Stimulated activated naive CD8-positive, alpha-beta T cell treated with anti-CD3 and anti-CD28 coated beads, Interleukin-15, amount 100 ng/mL, for 72 hours (primary cell): ENCODE measurements at regions not wholly inside any gene's neighbourhood (a gene's known extent, or its start where the extent isn't known, plus 50 kb on each side); places are given as distances from the start of the nearest gene placed in this dataset.
A peak's percentile ranks its signal among the peaks of the same experiment; 100 is the strongest.

Experiments
- ATAC-seq: fragments of 150-1000 bp; cut with Tn5 transposase; 2 replicates; pipeline ENCODE4 v1.10.0; 2021; ENCODE audit warnings: mild to moderate bottlenecking, moderate library complexity
- DNase-seq, 2 donors: peaks; one replicate each; pipeline ENCODE4 v3.0.0; 2021 to 2022
- H3K27ac Mint-ChIP-seq, 2 donors: one replicate each; pipeline ENCODE4 v1.8.0; 2022; ENCODE audit warnings: mild to moderate bottlenecking in 2 of 2, mixed read lengths in 2 of 2, moderate library complexity in 2 of 2
- H3K27me3 Mint-ChIP-seq: one replicate; pipeline ENCODE4 v1.8.0; 2022; ENCODE audit warnings: mixed read lengths
- H3K4me1 Mint-ChIP-seq: one replicate; pipeline ENCODE4 v1.8.0; 2022; ENCODE audit warnings: mild to moderate bottlenecking, mixed read lengths
- H3K4me3 Mint-ChIP-seq, 2 donors: one replicate each; pipeline ENCODE4 v1.8.0; 2022; ENCODE audit warnings: mild to moderate bottlenecking in 2 of 2, mixed read lengths in 2 of 2, moderate library complexity in 1 of 2
- H3K9me3 Mint-ChIP-seq, 2 donors: one replicate each; pipeline ENCODE4 v1.8.0; 2022; ENCODE audit warnings: mixed read lengths in 2 of 2

- Mint-ChIP-seq H3K27ac (peak overlapping the region in 1 of 2 donors; percentile 48), H3K27me3 (peaks cover 52% of the 10 kb centered on the region), H3K4me1 (no peaks in the 10 kb centered on the region), H3K9me3 (peaks cover 0 to 8% of the 10 kb centered on the region in 2 donors), H3K4me3 (no peak overlapping the region)
- DNase-seq: no peak
- no peak for ATAC-seq
Measured at GRCh38 chr10:33501161-33501560, 166.7 kb upstream of the NRP1 start.

DNA sequence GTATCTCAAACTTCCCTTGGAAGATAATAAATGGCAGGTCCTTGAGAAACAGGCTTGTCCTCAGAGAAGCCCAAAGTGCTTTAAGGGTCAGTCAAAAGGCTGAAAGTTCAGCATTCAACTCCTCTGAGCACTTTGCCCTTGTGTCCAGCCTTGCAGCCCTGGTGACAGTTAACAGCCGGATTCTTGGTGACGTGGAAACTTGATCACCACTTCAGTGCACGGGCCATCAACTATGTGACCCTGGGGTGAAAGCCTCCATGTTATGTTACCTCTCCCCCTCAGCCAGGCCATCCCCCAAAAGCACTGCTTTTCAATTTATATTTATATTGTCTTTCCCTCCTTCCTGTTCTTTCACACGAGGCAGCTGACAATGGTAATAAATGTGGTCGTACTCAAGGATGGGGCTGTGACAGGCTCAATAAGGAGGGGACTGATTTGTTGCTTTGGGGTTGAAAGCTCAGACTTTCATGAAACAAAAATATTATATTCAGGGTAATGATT lies 164.0 kb upstream of the NRP1 start:
- no peak for ATAC-seq
- Mint-ChIP-seq H3K9me3 (peaks cover 0 to 8% of the 10 kb centered on the region in 2 donors), H3K4me1 (no peaks in the 10 kb centered on the region), H3K27me3 (peaks cover 43% of the 10 kb centered on the region), H3K4me3 (no peak overlapping the region), H3K27ac (no peak overlapping the region)
- no peak for DNase-seq

- H3K4me3 Mint-ChIP-seq: no peak overlapping the region
- H3K27ac Mint-ChIP-seq: no peak overlapping the region
- peaks cover 35% of the 10 kb centered on the region for H3K27me3 Mint-ChIP-seq
- peaks cover 0 to 4% of the 10 kb centered on the region in 2 donors for H3K9me3 Mint-ChIP-seq
- no peaks in the 10 kb centered on the region for H3K4me1 Mint-ChIP-seq
- no peak for ATAC-seq
- DNase-seq: no peak
Measured at GRCh38 chr10:33497338-33497737, 162.9 kb upstream of the NRP1 start.

GRCh38 chr10:33496096-33496495 lies 161.6 kb upstream of the NRP1 start:
- ATAC-seq (no peak), DNase-seq (no peak)
- no peak overlapping the region for H3K27ac Mint-ChIP-seq
- no peak overlapping the region for H3K4me3 Mint-ChIP-seq
- peaks cover 25% of the 10 kb centered on the region for H3K27me3 Mint-ChIP-seq
- H3K4me1 Mint-ChIP-seq: no peaks in the 10 kb centered on the region
- H3K9me3 Mint-ChIP-seq: no peaks in the 10 kb centered on the region

- no peaks in the 10 kb centered on the region for H3K4me1 Mint-ChIP-seq
- DNase-seq (no peak), ATAC-seq (no peak)
- peaks cover 25% of the 10 kb centered on the region for H3K27me3 Mint-ChIP-seq
- peak overlapping the region in 1 of 2 donors; percentile 6 for H3K27ac Mint-ChIP-seq
- no peaks in the 10 kb centered on the region for H3K9me3 Mint-ChIP-seq
- H3K4me3 Mint-ChIP-seq: no peak overlapping the region
Measured at GRCh38 chr10:33494694-33495265, 160.3 kb upstream of the NRP1 start.

- no peaks in the 10 kb centered on the region for H3K4me1 Mint-ChIP-seq
- ATAC-seq (no peak), DNase-seq (no peak)
- no peak overlapping the region for H3K27ac Mint-ChIP-seq
- H3K9me3 Mint-ChIP-seq: no peaks in the 10 kb centered on the region
- H3K4me3 Mint-ChIP-seq: no peak overlapping the region
- H3K27me3 Mint-ChIP-seq: peaks cover 20% of the 10 kb centered on the region
Measured at GRCh38 chr10:33493978-33494377, 159.5 kb upstream of the NRP1 start.

- Mint-ChIP-seq H3K4me1 (no peaks in the 10 kb centered on the region), H3K27me3 (peaks cover 15% of the 10 kb centered on the region), H3K4me3 (no peak overlapping the region), H3K27ac (no peak overlapping the region), H3K9me3 (no peaks in the 10 kb centered on the region)
- DNase-seq (no peak), ATAC-seq (no peak)
Measured at GRCh38 chr10:33493497-33493896, 159.0 kb upstream of the NRP1 start.

DNA sequence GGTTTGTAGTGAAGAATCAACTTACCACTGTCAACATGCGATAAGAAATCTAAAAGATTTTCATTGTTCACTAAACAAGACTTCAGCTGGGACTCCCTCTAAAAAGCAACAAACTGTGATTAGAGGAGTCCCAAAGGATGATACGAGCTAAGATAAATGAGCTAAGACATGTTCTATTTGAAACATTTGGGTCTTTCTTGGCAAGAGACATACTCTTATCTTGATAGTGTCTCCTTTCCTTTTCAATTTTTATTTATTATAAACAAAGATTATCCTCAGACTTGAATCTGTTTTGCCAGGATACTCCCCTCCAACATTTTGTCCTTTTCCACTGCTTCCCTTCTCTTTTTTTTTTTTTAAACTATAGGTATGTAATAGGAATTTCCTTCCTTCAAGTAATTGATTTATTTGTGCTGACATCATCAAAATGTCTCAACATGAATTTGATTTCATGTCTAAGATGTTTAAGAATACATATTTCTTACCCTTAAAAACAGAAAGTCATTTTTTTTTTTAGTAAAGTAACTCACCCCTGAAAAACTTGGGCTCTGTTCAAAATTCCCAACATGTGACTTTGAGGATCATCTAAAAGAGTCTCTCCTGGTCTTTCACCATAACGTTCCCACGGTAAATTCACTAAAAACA lies 158.4 kb upstream of the NRP1 start:
- Mint-ChIP-seq H3K4me3 (no peak overlapping the region), H3K9me3 (no peaks in the 10 kb centered on the region), H3K27me3 (peaks cover 8% of the 10 kb centered on the region), H3K4me1 (no peaks in the 10 kb centered on the region), H3K27ac (no peak overlapping the region)
- DNase-seq (no peak), ATAC-seq (no peak)

- H3K27ac Mint-ChIP-seq: no peak overlapping the region
- peaks cover 1% of the 10 kb centered on the region for H3K27me3 Mint-ChIP-seq
- no peak for DNase-seq
- ATAC-seq: no peak
- H3K4me3 Mint-ChIP-seq: no peak overlapping the region
- peaks cover 11% of the 10 kb centered on the region for H3K4me1 Mint-ChIP-seq
- H3K9me3 Mint-ChIP-seq: no peaks in the 10 kb centered on the region
Measured at GRCh38 chr10:33489501-33490176, 155.2 kb upstream of the NRP1 start.

DNA sequence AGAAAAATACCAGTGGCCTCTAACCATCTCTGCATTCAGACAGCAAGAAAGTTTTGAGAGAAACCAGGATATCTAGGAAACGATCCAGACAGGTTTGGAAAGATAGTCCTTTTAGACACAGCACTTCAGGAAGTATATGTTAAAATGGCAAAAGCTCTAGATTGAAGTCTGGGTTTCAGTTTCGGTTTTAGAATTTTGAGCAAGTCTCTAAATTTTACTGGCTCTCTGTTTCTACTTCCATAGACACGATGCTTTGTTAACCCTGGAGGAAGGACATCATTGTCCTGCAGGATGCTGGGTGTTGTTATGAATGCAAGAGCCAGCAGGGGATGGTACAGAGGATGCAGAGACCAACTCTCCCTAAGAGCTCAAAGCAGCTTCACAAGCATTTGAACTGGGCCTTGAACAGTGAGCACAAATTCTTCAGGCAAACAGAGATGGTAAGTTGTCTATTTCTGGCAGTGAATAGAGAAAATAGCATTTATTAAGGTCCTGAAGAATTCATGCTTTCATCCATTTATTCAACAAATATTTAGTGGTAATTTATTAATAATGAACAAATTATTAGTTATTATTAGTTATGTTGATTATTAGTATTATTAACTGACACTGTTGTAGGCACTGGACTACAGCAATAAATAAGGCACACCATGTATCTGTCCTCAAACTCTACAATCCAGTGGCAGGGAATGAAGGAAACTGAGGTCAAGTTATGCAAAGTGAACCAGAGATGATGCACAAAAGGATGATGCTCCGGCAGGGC lies 152.7 kb upstream of the NRP1 start:
- Mint-ChIP-seq H3K9me3 (no peaks in the 10 kb centered on the region), H3K4me1 (peaks cover 11% of the 10 kb centered on the region), H3K27ac (no peak overlapping the region), H3K4me3 (no peak overlapping the region), H3K27me3 (no peaks in the 10 kb centered on the region)
- DNase-seq (no peak), ATAC-seq (no peak)

- Mint-ChIP-seq H3K9me3 (no peaks in the 10 kb centered on the region), H3K4me3 (no peak overlapping the region), H3K27ac (no peak overlapping the region), H3K27me3 (no peaks in the 10 kb centered on the region), H3K4me1 (peaks cover 11% of the 10 kb centered on the region)
- ATAC-seq (no peak), DNase-seq (no peak)
Measured at GRCh38 chr10:33485276-33485675, 150.8 kb upstream of the NRP1 start.

DNA sequence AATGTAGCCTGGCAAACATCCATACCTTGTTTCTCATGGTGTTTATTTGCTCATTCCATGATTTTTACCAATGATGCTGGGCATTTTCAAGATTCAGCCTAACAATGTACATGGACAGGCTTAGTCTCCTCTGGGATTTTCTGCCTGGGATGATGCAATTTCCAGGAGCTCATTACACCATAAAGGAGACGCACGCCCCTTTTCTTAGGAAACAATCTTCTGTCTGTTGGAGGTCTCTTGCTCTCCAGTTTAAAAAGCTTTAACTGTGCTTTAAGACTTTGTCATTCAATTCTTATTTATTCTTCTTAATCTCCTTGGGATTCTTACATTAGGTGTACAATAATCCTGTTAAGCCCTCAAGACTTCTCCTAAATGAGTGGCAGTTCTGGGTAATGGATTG lies 150.3 kb upstream of the NRP1 start:
- no peaks in the 10 kb centered on the region for H3K9me3 Mint-ChIP-seq
- H3K27me3 Mint-ChIP-seq: no peaks in the 10 kb centered on the region
- DNase-seq (no peak), ATAC-seq (no peak)
- no peak overlapping the region for H3K27ac Mint-ChIP-seq
- peaks cover 11% of the 10 kb centered on the region for H3K4me1 Mint-ChIP-seq
- no peak overlapping the region for H3K4me3 Mint-ChIP-seq

- Mint-ChIP-seq H3K9me3 (no peaks in the 10 kb centered on the region), H3K27ac (no peak overlapping the region), H3K4me1 (peaks cover 11% of the 10 kb centered on the region), H3K4me3 (no peak overlapping the region), H3K27me3 (no peaks in the 10 kb centered on the region)
- no peak for ATAC-seq
- DNase-seq: no peak
Measured at GRCh38 chr10:33483816-33484190, 149.3 kb upstream of the NRP1 start.

- H3K9me3 Mint-ChIP-seq: no peaks in the 10 kb centered on the region
- ATAC-seq: no peak
- H3K4me3 Mint-ChIP-seq: no peak overlapping the region
- no peak for DNase-seq
- H3K27ac Mint-ChIP-seq: no peak overlapping the region
- peaks cover 11% of the 10 kb centered on the region for H3K4me1 Mint-ChIP-seq
- no peaks in the 10 kb centered on the region for H3K27me3 Mint-ChIP-seq
Measured at GRCh38 chr10:33483124-33483815, 148.8 kb upstream of the NRP1 start.

- no peaks in the 10 kb centered on the region for H3K27me3 Mint-ChIP-seq
- no peak overlapping the region for H3K27ac Mint-ChIP-seq
- DNase-seq (no peak), ATAC-seq (no peak)
- H3K9me3 Mint-ChIP-seq: no peaks in the 10 kb centered on the region
- H3K4me1 Mint-ChIP-seq: peaks cover 11% of the 10 kb centered on the region
- no peak overlapping the region for H3K4me3 Mint-ChIP-seq
Measured at GRCh38 chr10:33482486-33482885, 148.0 kb upstream of the NRP1 start.
